BJ (cell line): ENCODE measurements at regions not wholly inside any gene's neighbourhood (a gene's known extent, or its start where the extent isn't known, plus 50 kb on each side); places are given as distances from the start of the nearest gene placed in this dataset.
"Not testable (repeated sequence)": the region's sequence is repeated elsewhere in the genome, so short reads cannot be mapped to it uniquely, and the experiment has no call there.

Experiments used
- CTCF ChIA-PET: fragments of 350-600 bp; formaldehyde crosslinking; extraction: SDS; loops from one replicate; lab custom pipeline; 2021; ENCODE audit warnings: antibody characterized with exemption, inconsistent platforms; lab: Yijun Ruan, JAX
- POLR2A ChIA-PET: fragments of 300-600 bp; sonication (Branson Sonifier 250); formaldehyde crosslinking; extraction: SDS; loops from one replicate; lab custom pipeline; 2021; ENCODE audit warnings: antibody characterized with exemption; lab: Charles Lee
- DNase-seq: peaks from one replicate; pipeline ENCODE4 v3.0.0-alpha.2; 2011; ENCODE audit warnings: low read depth
- H3K27me3 ChIP-seq: 2 replicates; pipeline ENCODE4 v1.6.0; 2011; ENCODE audit warnings: low read length; ENCODE audit not compliant: control insufficient read depth, insufficient read depth
- H3K36me3 ChIP-seq: 2 replicates; pipeline ENCODE4 v1.5.1; 2011; ENCODE audit warnings: low read length; ENCODE audit not compliant: control insufficient read depth, insufficient read depth
- H3K4me3 ChIP-seq: 2 replicates; pipeline ENCODE4 v1.5.1; 2011; ENCODE audit warnings: low read depth, mild to moderate bottlenecking, control low read depth, low read length
- TF ChIP-seq, protein P1 (sequence below): IDR thresholded peaks from 2 replicates; pipeline ENCODE4 v1.5.1; 2011; ENCODE audit warnings: low read depth, mild to moderate bottlenecking, control low read depth, inconsistent platforms, low read length, moderate library complexity; ENCODE audit not compliant: insufficient read depth

DNA sequence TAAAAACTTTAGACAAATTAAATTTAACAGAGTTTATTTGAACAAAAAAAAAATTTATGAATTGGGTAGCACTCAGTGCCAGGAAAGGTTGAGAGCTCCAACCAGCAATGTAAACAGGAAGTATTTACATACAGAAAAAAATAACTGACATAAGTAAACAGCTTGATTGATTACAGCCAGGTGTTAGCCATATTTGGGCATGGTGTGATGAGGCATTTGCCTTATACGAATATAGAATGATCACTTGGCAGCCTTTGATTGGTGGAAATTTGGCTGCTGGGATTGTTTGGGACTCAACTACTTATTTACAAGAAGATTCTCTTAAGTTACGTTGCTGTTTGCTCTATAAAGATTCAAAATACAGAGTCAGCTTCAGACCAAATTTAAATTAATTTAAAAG is 172.0 kb downstream of the ADAM29 start:
- no peak for DNase-seq
- ChIA-PET POLR2A (no interaction called here), CTCF (no interaction called here)
- TF ChIP-seq, protein P1, sequence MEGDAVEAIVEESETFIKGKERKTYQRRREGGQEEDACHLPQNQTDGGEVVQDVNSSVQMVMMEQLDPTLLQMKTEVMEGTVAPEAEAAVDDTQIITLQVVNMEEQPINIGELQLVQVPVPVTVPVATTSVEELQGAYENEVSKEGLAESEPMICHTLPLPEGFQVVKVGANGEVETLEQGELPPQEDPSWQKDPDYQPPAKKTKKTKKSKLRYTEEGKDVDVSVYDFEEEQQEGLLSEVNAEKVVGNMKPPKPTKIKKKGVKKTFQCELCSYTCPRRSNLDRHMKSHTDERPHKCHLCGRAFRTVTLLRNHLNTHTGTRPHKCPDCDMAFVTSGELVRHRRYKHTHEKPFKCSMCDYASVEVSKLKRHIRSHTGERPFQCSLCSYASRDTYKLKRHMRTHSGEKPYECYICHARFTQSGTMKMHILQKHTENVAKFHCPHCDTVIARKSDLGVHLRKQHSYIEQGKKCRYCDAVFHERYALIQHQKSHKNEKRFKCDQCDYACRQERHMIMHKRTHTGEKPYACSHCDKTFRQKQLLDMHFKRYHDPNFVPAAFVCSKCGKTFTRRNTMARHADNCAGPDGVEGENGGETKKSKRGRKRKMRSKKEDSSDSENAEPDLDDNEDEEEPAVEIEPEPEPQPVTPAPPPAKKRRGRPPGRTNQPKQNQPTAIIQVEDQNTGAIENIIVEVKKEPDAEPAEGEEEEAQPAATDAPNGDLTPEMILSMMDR, result no peak
- no peaks in the 10 kb centered on the region for H3K27me3 ChIP-seq
- H3K36me3 ChIP-seq, result no peaks in the 10 kb centered on the region
- H3K4me3 ChIP-seq, result no peak overlapping the region

DNA sequence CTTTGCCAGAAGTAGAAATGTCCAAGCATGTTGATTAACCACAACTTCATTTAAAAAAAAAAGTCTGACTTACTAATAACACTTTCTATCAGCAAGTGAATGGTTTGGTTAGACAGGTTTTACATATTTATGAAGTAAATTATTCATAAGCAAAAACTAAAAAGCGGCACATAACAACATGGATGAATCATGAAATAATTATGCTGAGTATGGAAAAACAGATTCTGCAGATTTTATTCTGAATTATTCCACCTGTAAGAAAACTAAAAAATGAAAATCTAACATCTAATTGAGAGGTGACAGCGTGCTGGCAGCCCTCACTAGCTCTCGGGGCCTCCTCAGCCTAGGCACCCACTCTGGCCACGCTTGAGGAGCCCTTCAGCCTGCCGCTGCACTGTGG is 173.5 kb downstream of the ADAM29 start:
- POLR2A ChIA-PET, result no interaction called here
- H3K27me3 ChIP-seq, result no peaks in the 10 kb centered on the region
- no peak for DNase-seq
- H3K36me3 ChIP-seq, result no peaks in the 10 kb centered on the region
- H3K4me3 ChIP-seq, result no peak overlapping the region
- TF ChIP-seq, protein P1, result no peak
- CTCF ChIA-PET, result no interaction called here

DNA sequence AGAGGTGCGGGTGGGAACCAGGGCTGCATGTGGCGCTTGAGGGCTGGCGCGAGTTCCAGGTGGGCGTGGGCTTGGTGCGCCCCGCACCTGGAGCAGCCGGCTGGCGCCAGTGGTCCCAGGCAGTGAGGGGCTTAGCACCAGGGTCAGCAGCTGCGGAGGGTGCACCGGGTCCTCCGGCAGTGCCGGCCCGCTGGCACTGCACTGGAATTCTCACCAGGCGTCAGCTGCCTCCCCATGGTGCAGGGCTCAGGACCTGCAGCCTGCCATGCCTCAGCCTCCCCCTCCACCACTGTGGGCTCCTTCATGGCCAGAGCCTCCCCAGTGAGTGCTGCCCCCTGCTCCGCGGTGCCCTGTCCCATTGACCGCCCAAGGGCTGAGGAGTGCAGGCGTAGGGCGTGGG is 174.0 kb downstream of the ADAM29 start:
- TF ChIP-seq, protein P1, result no peak
- H3K36me3 ChIP-seq, result no peaks in the 10 kb centered on the region
- CTCF ChIA-PET, result no interaction called here
- DNase-seq, result no peak
- no peak overlapping the region for H3K4me3 ChIP-seq
- no peaks in the 10 kb centered on the region for H3K27me3 ChIP-seq
- POLR2A ChIA-PET, result no interaction called here

DNA sequence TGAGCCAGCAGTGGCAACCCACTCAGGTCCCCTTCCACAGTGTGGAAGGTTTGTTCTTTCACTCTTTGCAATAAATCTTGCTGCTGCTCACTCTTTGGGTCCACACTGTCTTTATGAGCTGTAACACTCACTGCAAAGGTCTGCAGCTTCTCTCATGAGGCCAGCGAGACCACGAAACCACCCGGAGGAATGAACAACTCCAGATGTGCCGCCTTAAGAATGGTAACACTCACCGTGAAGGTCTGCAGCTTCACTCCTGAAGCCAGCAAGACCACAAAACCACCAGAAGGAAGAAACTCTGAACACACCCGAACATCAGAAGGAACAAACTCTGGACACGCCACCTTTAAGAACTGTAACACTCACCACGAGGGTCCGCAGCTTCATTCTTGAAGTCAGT is 174.9 kb downstream of the ADAM29 start:
- H3K36me3 ChIP-seq, DNase-seq, H3K27me3 ChIP-seq, POLR2A ChIA-PET, H3K4me3 ChIP-seq, CTCF ChIA-PET: not testable (repeated sequence)

DNA sequence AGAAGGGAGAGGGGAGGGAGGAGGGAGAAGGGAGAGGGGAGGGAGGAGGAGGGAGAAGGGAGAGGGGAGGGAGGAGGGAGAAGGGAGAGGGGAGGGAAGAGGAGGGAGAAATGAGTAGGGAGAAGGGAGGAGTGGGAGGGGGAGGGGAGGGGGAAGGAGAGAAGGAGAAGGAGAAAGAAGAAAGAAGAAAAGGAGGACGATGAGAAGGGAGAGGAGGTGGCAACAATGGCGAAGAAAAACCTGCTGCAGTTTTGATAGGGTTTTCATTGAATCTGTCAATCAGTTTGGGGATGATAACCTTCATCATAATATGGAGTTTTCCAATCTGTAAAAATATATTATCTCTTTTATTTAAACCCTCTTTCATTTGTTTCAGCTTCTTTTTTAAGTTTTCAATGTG is 185.2 kb downstream of the ADAM29 start:
- DNase-seq, result no peak
- H3K4me3 ChIP-seq, result no peak overlapping the region
- H3K36me3 ChIP-seq, result no peaks in the 10 kb centered on the region
- POLR2A ChIA-PET, result no interaction called here
- TF ChIP-seq, protein P1, result no peak
- CTCF ChIA-PET, result no interaction called here
- no peaks in the 10 kb centered on the region for H3K27me3 ChIP-seq

DNA sequence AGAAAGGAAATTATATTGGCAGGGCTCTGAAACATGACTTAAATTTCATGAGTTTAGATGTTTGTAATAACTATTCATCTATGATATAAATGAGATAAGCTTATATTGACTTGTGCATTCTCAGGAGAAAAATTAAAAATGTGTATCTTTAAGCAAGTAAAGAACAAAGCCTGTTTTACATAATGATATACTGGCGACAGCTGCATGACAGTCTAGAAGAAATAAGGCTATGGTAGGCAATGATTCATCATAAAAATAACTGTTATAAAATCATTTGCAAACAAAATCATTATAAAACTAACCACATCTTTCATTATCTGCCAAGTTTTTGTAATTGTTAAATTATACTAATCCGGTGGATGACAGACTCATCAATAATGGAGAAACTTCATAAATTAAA is 188.1 kb downstream of the ADAM29 start:
- no peak for DNase-seq
- ChIA-PET POLR2A (no interaction called here), CTCF (no interaction called here)
- Histone ChIP-seq H3K36me3 (no peaks in the 10 kb centered on the region), H3K4me3 (no peak overlapping the region), H3K27me3 (no peaks in the 10 kb centered on the region)
- TF ChIP-seq, protein P1, result no peak
